Stimulated activated CD8-positive, alpha-beta memory T cell treated with anti-CD3 and anti-CD28 coated beads, Interleukin-2, amount 100 ng/mL, for 1 hour (primary cell): ENCODE measurements at regions not wholly inside any gene's neighbourhood (a gene's known extent, or its start where the extent isn't known, plus 50 kb on each side); places are given as distances from the start of the nearest gene placed in this dataset.

Source experiments
- DNase-seq, 2 donors: peaks; one replicate each; pipeline ENCODE4 v3.0.0-alpha.2; 2020; ENCODE audit warnings: low read depth in 2 of 2

DNA sequence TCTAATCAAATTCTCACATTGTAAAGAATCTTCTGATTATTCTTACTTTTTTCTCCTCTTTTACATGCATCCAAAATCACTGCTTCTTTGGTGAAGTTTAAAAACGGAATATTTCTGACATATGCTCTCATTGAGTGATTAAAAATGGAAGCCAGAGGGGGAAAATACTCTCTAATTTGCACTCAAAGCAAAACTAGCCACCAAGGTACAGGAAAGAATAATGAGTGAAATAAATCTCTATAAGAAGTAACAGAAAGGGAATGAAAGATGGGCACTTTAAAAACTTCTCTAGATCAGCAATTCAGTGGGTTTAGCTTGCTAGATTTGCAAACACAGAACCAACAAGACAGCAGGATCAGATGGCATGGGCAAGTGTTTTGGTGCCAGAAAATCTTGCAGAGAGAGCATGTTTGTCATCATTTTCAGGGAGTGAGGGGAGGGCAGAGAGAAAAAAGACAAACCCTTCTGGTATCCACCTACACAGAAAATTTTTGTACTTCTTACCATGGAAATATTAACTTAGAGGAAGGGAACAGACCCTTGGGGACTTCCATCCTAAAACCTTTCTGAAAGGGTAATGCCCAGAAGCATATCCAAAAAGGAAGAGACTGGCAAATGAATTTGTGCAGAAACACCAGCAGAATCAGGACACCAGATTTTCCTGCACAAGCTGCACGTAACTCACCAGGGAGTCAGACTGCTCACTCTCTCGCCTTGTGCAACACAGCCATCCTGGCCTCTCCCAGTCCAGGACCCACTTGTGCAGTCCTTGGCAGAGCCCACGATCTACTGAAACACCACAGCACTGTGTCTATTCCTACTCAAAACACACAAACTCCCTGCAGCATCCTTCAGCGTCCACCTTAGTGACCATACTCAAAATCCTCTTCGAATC is 270.2 kb upstream of the PRDM1 start:
- DNase-seq, result no peak

GRCh38 chr6:105814745-105815536 is 271.2 kb upstream of the PRDM1 start:
- DNase-seq, result no peak

DNA sequence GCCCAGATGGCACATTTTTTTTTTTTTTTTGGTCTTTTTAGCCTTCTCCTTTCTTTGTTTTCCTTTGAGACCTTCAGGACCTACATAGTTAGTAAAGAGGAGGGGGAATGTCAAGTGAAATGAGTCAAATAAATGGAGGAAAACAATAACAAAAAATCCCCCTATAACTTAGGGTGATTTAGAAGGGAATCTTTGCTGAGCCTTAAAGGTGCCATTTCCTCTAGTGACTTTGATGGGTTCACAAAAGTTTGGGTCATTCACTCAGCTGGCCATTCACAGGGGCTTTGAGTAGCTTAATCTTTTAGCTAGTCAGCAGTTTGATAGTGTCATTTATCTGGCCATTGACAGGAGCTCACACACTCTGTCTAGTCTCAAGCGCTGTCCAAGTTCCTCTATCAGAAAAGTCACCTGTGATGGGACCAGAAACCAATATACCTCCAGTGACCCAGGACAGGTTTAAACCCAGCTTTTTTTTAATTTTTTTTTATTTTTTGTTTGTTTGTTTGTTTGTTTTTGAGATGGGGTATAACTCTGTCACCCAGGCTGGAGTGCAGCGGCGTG is 275.1 kb upstream of the PRDM1 start:
- no peak for DNase-seq

GRCh38 chr6:105810105-105810921 is 275.8 kb upstream of the PRDM1 start:
- no peak for DNase-seq

DNA sequence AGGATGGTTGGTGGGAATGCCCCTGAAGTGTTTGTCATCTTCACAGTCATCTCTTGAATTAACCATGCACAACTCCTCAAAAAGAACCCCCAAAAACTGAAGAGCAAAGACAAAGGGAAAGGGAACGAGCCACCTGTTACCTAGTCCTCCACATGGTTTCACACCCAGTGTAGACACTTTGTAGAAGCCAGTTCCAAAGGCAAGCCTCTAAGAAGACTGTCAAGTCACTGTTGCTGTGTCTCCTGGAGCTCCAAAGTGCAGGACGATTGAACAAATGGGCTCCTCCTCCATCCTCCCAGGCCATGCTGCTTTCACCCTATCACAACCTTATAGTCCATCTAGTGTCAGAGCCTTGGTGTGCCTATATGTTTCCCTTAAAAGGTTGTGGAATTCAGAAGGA is 277.6 kb upstream of the PRDM1 start:
- DNase-seq, result no peak

- DNase-seq, result no peak
Measured at GRCh38 chr6:105807905-105808304, 278.2 kb upstream of the PRDM1 start.

DNA sequence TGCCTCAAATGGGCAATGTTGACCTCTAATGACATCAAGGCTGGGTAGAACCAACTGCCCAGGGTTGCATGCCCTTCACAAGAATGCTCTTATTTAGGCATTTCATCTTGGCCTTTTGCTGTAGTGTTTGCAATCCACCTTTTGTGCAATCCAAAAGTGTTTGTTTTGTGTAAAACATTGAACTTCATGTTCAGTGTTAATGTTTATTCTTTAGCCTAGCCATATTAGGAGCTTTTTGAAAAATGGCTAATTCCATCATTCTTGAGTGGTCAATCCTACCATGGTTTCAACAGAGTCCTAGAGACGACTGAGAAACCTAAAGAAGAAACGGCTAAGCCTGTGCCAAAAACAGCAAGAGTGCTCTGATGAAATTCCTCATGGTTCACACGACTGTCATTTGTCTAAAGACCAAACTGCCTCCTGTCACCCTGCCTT is 279.6 kb upstream of the PRDM1 start:
- no peak for DNase-seq

- no peak for DNase-seq
Measured at GRCh38 chr6:105805501-105806023, 280.6 kb upstream of the PRDM1 start.

DNA sequence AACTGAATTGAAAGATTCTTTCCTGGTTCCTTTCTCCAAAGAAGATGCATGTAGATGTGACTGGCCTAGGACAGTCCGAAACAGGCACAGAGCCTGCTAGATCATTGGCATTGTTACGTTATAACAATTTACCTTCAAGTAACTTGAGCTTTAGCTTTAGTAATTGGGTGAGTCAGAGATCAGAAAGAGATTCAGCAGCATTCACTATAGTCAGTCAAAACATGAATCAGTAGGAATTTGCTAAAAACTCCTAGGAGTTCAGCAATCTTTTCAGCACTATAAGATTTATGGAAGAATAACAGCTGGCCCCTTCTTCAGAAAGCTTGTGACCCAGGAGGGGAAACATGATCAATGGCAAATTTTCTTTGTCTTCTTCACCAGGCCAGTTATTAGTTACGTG is 281.7 kb upstream of the PRDM1 start:
- no peak for DNase-seq

- DNase-seq, result no peak
Measured at GRCh38 chr6:105804000-105804399, 282.1 kb upstream of the PRDM1 start.

DNA sequence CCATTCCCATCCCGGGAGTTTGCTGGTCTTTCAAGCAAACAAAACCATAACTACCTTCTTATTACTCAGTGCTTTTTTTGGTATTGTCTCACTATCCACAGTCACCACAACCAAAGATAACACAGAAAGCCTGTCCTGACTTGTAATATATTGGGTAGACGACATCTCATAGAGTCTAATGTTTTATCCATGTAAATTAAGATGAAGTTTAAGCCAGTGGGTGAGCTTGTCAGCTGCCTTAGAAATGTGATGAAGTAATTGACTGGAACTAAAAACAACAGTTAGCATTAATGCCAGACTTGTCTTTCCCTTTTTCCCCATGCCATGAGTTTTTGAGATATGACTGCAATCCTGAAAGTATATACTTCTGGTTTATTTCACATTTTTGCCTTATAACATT is 282.7 kb upstream of the PRDM1 start:
- no peak for DNase-seq

- no peak for DNase-seq
Measured at GRCh38 chr6:105802703-105803102, 283.4 kb upstream of the PRDM1 start.

- no peak for DNase-seq
Measured at GRCh38 chr6:105800871-105801270, 285.3 kb upstream of the PRDM1 start.

- no peak for DNase-seq
Measured at GRCh38 chr6:105800398-105800797, 285.7 kb upstream of the PRDM1 start.

DNA sequence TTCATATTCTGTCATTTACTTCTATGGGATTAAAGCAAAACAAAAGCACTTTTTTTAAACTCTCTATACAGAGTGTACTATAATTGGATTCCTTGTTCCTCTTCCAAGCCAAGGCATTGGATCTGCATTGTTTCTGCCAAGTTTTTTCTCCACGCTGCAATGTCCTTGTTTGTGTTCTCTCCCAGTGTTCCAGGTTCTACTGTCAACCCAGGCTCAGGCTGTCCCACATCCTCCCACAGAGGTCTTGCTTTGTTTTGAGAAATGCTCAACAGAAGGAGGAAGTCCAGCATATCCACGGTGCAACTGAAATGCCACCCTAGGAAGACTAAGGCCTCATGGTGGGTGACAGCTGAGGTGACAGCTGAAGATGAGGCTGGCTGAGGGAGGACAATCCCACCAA is 287.1 kb upstream of the PRDM1 start:
- no peak for DNase-seq

- DNase-seq, result no peak
Measured at GRCh38 chr6:105797983-105798453, 288.1 kb upstream of the PRDM1 start.

- no peak for DNase-seq
Measured at GRCh38 chr6:105797286-105797979, 288.7 kb upstream of the PRDM1 start.

DNA sequence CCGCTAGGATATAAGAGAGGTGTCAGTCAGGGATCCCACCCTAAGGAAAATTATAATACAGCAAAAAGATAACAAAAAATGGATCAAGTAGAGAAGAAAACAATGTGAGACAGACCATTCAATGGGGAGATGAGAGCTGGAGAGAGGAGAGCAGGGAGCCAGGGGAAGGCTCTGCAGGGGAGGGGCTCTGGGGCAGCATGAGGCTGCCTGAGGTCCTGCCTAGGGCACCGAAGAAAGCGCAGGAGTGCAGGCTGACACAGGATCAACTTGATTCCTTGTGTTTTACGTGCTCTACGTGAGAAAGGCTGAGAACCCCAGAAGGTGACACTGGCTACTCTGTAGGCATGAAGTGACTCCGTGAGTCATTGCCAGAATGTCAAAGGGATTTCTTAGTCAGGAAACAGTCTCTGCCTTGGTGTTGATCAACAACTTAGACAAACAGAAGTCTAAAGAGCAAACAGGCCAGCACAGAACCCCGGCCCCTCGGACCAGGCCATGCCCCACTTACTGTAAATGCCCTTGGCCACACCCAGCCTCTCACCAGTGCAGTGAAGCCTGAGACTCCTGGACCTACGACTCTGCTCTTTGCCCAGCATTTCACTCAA is 290.1 kb upstream of the PRDM1 start:
- DNase-seq, result no peak

- DNase-seq, result no peak
Measured at GRCh38 chr6:105795366-105795765, 290.8 kb upstream of the PRDM1 start.

DNA sequence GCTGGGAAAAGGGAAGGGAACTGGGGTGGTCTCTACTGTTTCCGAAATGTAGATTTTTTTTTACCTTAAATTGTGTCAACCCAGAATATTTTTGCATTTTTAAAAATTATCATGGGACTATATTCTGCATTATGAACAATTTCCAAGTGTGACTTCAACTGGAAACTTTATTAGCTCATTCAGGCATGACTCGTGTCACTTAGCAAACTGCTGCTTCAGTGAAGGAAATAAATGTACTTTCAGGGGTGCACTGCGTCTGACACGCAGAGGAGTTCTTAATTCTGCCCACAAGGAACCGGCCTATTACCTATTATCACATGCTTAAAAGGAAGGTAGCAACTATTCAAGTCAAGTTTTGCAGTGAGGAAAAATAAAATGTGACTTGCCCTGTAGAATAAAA is 291.3 kb upstream of the PRDM1 start:
- DNase-seq, result no peak
